GM18873 (cell line): ENCODE measurements at regions not wholly inside any gene's neighbourhood (a gene's known extent, or its start where the extent isn't known, plus 50 kb on each side); places are given as distances from the start of the nearest gene placed in this dataset.
"Not testable (repeated sequence)": the region's sequence is repeated elsewhere in the genome, so short reads cannot be mapped to it uniquely, and the experiment has no call there.

Experiments used
- ATAC-seq: cut with Tn5 transposase; IDR thresholded peaks from one replicate; pipeline ENCODE4 v1.9.1; 2021; ENCODE audit warnings: mild to moderate bottlenecking, moderate library complexity, moderate number of reproducible peaks; ENCODE audit not compliant: unreplicated experiment, low FRiP score

- ATAC-seq: not testable (repeated sequence)
Observed at GRCh38 chr4:131883181-131883580, 1265.9 kb upstream of the PCDH10 start.

- ATAC-seq: not testable (repeated sequence)
Observed at GRCh38 chr4:131925662-131926061, 1223.4 kb upstream of the PCDH10 start.

GRCh38 chr4:131967646-131968045 lies 1181.4 kb upstream of the PCDH10 start:
- not testable (repeated sequence) for ATAC-seq

GRCh38 chr4:131974730-131975129 lies 1174.4 kb upstream of the PCDH10 start:
- no peak for ATAC-seq

- ATAC-seq: not testable (repeated sequence)
Observed at GRCh38 chr4:131975276-131976132, 1173.6 kb upstream of the PCDH10 start.

GRCh38 chr4:131976133-131977002 lies 1172.7 kb upstream of the PCDH10 start:
- ATAC-seq: not testable (repeated sequence)

GRCh38 chr4:131978120-131978519 lies 1171.0 kb upstream of the PCDH10 start:
- ATAC-seq: no peak

GRCh38 chr4:131989576-131989975 lies 1159.5 kb upstream of the PCDH10 start:
- ATAC-seq: no peak

- no peak for ATAC-seq
Observed at GRCh38 chr4:132001542-132001941, 1147.6 kb upstream of the PCDH10 start.

- ATAC-seq: no peak
Observed at GRCh38 chr4:132003593-132003992, 1145.5 kb upstream of the PCDH10 start.

- no peak for ATAC-seq
Observed at GRCh38 chr4:132015321-132015720, 1133.8 kb upstream of the PCDH10 start.

GRCh38 chr4:132016703-132017350 lies 1132.3 kb upstream of the PCDH10 start:
- ATAC-seq: no peak

GRCh38 chr4:132026166-132026565 lies 1122.9 kb upstream of the PCDH10 start:
- ATAC-seq: no peak

- no peak for ATAC-seq
Observed at GRCh38 chr4:132026816-132027215, 1122.3 kb upstream of the PCDH10 start.

GRCh38 chr4:132056496-132056895 lies 1092.6 kb upstream of the PCDH10 start:
- no peak for ATAC-seq

- ATAC-seq: no peak
Observed at GRCh38 chr4:132059227-132059626, 1089.9 kb upstream of the PCDH10 start.

GRCh38 chr4:132062611-132063239 lies 1086.4 kb upstream of the PCDH10 start:
- no peak for ATAC-seq

- ATAC-seq: no peak
Observed at GRCh38 chr4:132063829-132064228, 1085.3 kb upstream of the PCDH10 start.

GRCh38 chr4:132065940-132066495 lies 1083.1 kb upstream of the PCDH10 start:
- ATAC-seq: no peak

- ATAC-seq: no peak
Observed at GRCh38 chr4:132071815-132072214, 1077.3 kb upstream of the PCDH10 start.
